Neural crest cell (in vitro differentiated cells): ENCODE measurements at regions not wholly inside any gene's neighbourhood (a gene's known extent, or its start where the extent isn't known, plus 50 kb on each side); places are given as distances from the start of the nearest gene placed in this dataset.
"Not testable (repeated sequence)": the region's sequence is repeated elsewhere in the genome, so short reads cannot be mapped to it uniquely, and the experiment has no call there.

ENCODE experiments used
- DNase-seq: peaks from one replicate; pipeline ENCODE4 v3.0.0; 2021; ENCODE audit warnings: low read depth, mixed read lengths, low spot score
- H3K27ac Mint-ChIP-seq: one replicate; pipeline ENCODE4 v1.8.0; 2021; ENCODE audit warnings: mild to moderate bottlenecking, mixed read lengths; ENCODE audit not compliant: unreplicated experiment
- H3K27me3 Mint-ChIP-seq: 2 replicates; pipeline ENCODE4 v1.8.0; 2021; ENCODE audit warnings: low read depth, mild to moderate bottlenecking, mixed read lengths
- H3K36me3 Mint-ChIP-seq: 2 replicates; pipeline ENCODE4 v1.8.0; 2021; ENCODE audit warnings: low read depth, mild to moderate bottlenecking, mixed read lengths
- H3K4me1 Mint-ChIP-seq: 2 replicates; pipeline ENCODE4 v1.8.0; 2021; ENCODE audit warnings: mixed read lengths
- H3K4me3 Mint-ChIP-seq: one replicate; pipeline ENCODE4 v1.8.0; 2021; ENCODE audit warnings: mild to moderate bottlenecking, mixed read lengths
- H3K9me3 Mint-ChIP-seq: 2 replicates; pipeline ENCODE4 v1.8.0; 2021; ENCODE audit warnings: mixed read lengths
- CTCF ChIP-seq: fragments of 200-600 bp; sonication (generic); conservative IDR thresholded peaks from 2 replicates; pipeline ENCODE4 v1.5.0; 2021; ENCODE audit warnings: antibody characterized with exemption, mild to moderate bottlenecking

- not testable (repeated sequence) for H3K27ac Mint-ChIP-seq, H3K36me3 Mint-ChIP-seq, H3K4me1 Mint-ChIP-seq, H3K9me3 Mint-ChIP-seq, DNase-seq, H3K27me3 Mint-ChIP-seq, H3K4me3 Mint-ChIP-seq
These were observed 119.1 kb downstream of the PPIAL4A start for GRCh38 chr1:121008512-121009215.

- not testable (repeated sequence) for H3K4me1 Mint-ChIP-seq, H3K4me3 Mint-ChIP-seq, H3K27me3 Mint-ChIP-seq, H3K36me3 Mint-ChIP-seq, H3K9me3 Mint-ChIP-seq, DNase-seq, H3K27ac Mint-ChIP-seq
These were observed 119.9 kb downstream of the PPIAL4A start for GRCh38 chr1:121009216-121010057.

DNA sequence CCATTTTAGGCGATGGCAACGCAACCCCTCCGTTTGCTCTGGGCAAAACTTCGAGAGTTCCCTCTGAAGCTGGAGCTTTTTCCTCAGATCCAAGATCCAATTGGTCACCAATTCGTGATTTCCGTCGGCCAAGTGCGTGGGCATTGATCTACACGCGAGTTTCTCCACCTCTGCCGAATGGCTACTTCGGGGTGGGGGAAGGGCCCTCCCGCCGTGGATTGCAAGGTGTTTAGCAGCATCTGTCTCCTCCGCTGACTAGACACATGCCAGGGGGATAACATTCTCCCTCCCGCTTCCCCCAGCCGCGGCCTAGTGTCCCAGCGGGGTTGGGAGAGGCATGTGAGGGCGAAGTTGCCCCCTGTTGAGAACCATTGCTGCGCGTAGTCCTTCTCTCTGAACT is 120.6 kb downstream of the PPIAL4A start:
- not testable (repeated sequence) for H3K36me3 Mint-ChIP-seq, H3K9me3 Mint-ChIP-seq, H3K4me3 Mint-ChIP-seq, H3K4me1 Mint-ChIP-seq, H3K27ac Mint-ChIP-seq, DNase-seq, H3K27me3 Mint-ChIP-seq

DNA sequence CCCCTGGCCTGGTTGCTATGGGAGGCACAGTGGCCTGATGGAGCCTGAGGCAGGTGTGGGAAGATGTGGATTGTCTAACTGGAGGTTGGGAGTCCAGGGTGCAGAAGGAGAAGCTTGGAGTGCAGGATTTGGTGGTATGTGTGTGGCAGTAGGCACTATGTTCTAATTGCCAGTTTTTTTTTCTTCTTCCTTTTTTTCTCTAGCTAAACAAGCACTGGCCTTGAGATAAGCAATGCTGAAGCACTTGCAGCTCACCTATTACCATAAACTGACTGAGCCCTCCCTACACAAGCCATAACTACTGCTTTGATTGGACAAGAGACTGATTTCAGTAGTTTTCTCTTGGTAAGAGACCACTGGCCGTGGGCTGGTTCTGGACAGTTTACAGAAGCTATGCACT is 123.6 kb downstream of the PPIAL4A start:
- not testable (repeated sequence) for H3K9me3 Mint-ChIP-seq, H3K4me1 Mint-ChIP-seq, H3K27me3 Mint-ChIP-seq, H3K4me3 Mint-ChIP-seq, H3K36me3 Mint-ChIP-seq, DNase-seq, H3K27ac Mint-ChIP-seq

GRCh38 chr1:121016182-121017028 is 126.8 kb downstream of the PPIAL4A start:
- H3K4me1 Mint-ChIP-seq, H3K36me3 Mint-ChIP-seq, H3K9me3 Mint-ChIP-seq, H3K27me3 Mint-ChIP-seq, H3K27ac Mint-ChIP-seq: not testable (repeated sequence)
- peak overlapping the region; percentile 90 for H3K4me3 Mint-ChIP-seq
- peak; percentile 63 for DNase-seq

- H3K27me3 Mint-ChIP-seq, DNase-seq, H3K27ac Mint-ChIP-seq, H3K9me3 Mint-ChIP-seq, H3K4me1 Mint-ChIP-seq, H3K36me3 Mint-ChIP-seq, H3K4me3 Mint-ChIP-seq: not testable (repeated sequence)
- peak; percentile 45 for TF ChIP-seq CTCF
These were observed 130.3 kb downstream of the PPIAL4A start for GRCh38 chr1:121019715-121020349.

GRCh38 chr1:121020350-121021236 is 131.0 kb downstream of the PPIAL4A start:
- Mint-ChIP-seq H3K27ac (peak overlapping the region; percentile 67), H3K4me3 (peak overlapping the region; percentile 84)
- DNase-seq, result peak; percentile 70
- H3K4me1 Mint-ChIP-seq, H3K27me3 Mint-ChIP-seq, H3K36me3 Mint-ChIP-seq, H3K9me3 Mint-ChIP-seq: not testable (repeated sequence)

- not testable (repeated sequence) for H3K4me1 Mint-ChIP-seq, H3K27me3 Mint-ChIP-seq, DNase-seq, H3K36me3 Mint-ChIP-seq, H3K27ac Mint-ChIP-seq, H3K4me3 Mint-ChIP-seq, H3K9me3 Mint-ChIP-seq
These were observed 132.1 kb downstream of the PPIAL4A start for GRCh38 chr1:121021716-121022115.

DNA sequence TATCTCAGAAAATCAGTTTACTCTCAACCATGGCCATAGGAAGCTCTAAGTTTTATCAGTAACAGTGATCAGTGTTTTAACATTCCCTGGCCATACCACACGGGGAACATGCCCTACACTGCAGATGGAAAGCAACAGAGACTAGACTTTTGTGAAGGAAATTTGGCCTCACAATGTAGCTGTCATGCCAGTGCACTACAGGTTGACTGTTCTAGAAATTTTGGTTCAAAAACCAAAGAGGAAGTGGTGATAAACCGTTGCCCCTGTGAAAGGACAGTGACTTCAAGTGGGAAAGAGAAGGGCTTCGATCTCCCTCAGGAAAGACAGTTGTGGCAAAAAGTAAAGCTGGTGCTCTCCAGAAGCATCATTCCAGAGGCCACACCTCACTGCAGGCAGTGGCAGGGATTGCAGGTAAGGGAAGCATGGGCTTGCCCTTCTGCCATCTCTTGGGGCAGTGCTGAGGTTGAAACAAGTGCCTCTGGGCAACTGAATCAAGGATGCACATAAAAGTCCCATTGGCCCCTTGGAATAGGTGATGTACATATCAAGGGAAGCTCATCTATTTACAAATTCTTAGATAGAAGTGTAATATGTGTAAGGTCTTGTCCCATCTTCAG is 143.4 kb downstream of the PPIAL4A start:
- not testable (repeated sequence) for H3K27me3 Mint-ChIP-seq, H3K4me1 Mint-ChIP-seq, DNase-seq, H3K4me3 Mint-ChIP-seq, H3K36me3 Mint-ChIP-seq, H3K27ac Mint-ChIP-seq, H3K9me3 Mint-ChIP-seq

DNA sequence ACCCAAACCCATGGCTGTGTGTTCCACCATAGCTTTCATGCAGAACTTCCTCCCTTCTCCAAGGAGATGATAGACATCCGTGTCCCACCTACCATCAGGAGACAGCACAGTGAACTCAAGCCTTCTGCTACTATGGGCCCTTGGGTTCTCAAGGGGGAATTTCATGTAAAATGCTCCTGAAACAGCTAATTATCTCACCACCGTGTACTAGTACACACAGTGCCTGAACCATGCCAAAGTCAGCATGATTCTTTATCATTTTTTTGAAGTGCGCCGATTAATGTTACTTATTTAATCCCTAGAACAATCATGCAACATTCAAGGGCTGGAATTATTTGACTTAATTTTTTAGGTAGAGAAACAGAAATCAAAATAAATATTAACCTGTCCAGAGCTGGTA is 147.2 kb downstream of the PPIAL4A start:
- H3K36me3 Mint-ChIP-seq, H3K9me3 Mint-ChIP-seq, H3K4me3 Mint-ChIP-seq: not testable (repeated sequence)

GRCh38 chr1:121040974-121041373 is 143.2 kb downstream of the FAM72B start:
- H3K4me3 Mint-ChIP-seq, H3K27ac Mint-ChIP-seq, H3K9me3 Mint-ChIP-seq, H3K27me3 Mint-ChIP-seq, H3K4me1 Mint-ChIP-seq, DNase-seq, H3K36me3 Mint-ChIP-seq: not testable (repeated sequence)

More for the DNA sequence above, 147.2 kb downstream of the PPIAL4A start:
- DNase-seq, H3K4me1 Mint-ChIP-seq, H3K27me3 Mint-ChIP-seq, H3K27ac Mint-ChIP-seq: not testable (repeated sequence)
